KBM-7 (cell line): ENCODE measurements at regions not wholly inside any gene's neighbourhood (a gene's known extent, or its start where the extent isn't known, plus 50 kb on each side); places are given as distances from the start of the nearest gene placed in this dataset.

Source experiments
- DNase-seq: peaks from one replicate; pipeline ENCODE4 v3.0.0-alpha.2; 2015
- in situ Hi-C: fragments of 300-500 bp; cut with MboI; formaldehyde crosslinking; loops from 2 replicates; pipeline ENCODE4 v1.14.3; 2020; ENCODE audit warnings: low sequenced_read_pairs, low pct_unique_long_range_greater_than_20kb, mixed read lengths

- no peak for DNase-seq
- in situ Hi-C loops, result no loop called here
Measured at GRCh38 chr6:54991761-54992330, 145.3 kb downstream of the FAM83B start.

DNA sequence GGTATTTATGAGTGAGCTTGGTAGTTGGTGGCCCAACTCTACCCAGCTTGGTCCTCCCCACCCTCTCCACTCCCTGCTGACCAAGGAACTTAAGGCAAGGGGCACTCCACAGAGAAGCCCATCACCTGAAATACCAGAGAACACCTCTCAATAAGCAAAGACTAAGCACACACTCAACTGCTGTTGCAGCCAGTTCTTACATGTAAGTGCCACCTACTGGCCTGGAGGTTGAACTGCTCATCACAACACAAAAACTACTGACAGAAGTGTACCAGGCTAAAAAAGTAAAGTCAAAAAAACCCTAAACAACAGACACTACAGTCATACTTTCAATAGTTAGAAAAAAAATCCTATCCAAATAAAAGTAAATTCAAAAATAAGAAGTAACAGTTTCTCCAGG is 146.2 kb downstream of the FAM83B start:
- peak; percentile 16 for DNase-seq
- in situ Hi-C loops, result no loop called here

DNA sequence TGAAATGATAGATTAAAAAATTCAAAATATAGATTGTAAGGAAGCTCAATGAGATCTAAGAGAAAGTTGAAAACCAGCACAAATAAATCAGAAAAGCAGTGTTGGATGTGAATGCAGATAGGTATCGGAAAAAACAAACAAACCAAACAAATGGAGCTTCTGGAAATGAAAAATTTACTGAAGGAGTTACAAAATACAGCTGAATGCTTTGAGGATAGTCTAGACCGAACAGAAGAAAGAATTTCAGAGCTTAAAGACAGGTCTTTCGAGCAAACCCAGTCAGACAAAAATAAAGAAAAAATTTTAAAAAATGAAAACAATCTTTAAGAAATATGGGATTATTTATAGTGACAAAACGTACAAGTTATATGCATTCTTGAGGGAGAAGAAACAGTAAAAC is 146.7 kb downstream of the FAM83B start:
- DNase-seq, result no peak
- in situ Hi-C loops, result no loop called here

DNA sequence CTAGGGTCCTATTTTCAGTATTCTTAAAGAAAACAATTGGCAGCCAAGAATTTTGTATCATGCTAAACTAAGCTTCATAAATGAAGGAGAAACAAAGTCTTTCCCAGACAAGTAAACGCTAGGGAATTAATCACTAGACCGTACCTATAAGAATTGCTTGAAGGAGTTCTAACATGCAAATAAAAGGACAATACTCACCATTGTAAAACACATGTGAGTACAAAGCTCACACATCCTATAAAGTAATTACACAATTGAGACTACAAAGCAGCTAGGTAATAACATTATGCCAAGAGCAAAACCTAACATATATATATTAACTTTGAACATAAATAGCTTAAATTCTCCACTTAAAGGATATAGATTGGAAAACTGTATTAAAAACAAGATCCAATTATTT is 147.4 kb downstream of the FAM83B start:
- in situ Hi-C loops, result no loop called here
- no peak for DNase-seq

GRCh38 chr6:54998576-54998975 is 152.0 kb downstream of the FAM83B start:
- in situ Hi-C loops, result no loop called here
- DNase-seq, result no peak

DNA sequence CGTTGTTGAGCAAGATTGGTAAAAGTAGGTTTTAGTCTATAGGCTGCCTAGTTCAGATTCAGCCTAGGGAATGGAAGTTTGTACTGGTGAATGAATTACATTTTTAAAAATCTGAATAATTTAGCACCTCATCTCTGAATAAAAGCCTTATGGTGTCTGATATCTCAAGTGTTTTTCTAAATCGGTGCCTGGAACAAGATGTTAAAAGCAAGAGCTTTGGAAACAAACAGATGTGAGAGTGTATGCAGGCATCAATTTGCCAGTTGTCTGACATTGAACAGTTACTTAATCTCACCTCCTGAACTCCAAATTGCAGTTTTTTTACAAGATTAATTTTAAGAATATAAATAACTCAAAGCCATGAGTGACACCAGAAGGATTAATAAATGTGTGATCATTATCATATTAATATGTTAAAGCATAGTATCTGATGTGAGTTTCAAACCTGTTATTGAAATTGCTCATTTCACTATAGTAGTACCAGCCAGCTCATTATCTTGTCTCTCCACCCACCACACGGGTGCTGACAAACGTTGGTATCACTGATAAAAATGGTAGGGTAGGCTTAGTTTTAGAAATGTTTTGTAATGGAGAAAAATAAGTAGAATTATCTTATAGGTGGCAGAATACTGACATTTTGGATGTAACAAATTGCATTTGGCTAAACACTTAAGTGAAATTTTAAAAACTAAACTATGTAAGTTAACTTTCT is 157.3 kb downstream of the FAM83B start:
- no peak for DNase-seq
- in situ Hi-C loops, result no loop called here

GRCh38 chr6:55009131-55009530 is 162.6 kb downstream of the FAM83B start:
- DNase-seq, result no peak
- in situ Hi-C loops, result no loop called here

DNA sequence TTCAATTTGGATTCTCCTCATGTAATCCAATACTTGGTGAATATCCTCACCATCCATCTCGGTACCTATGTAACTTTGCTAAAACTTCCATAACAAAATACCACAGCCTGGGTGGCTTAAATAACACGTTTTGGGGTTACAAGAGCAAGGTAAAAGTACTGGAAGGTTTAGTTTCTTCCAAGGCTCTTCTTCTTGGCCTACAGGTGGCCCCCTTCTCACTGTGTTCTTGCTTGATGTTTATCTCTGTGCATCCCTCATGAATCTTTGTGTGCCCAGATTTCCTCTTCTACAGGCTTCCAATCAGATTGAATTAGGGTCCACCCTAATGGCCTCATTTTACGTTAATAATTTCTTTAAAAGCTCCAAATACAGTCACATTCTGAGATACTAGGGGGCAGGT is 163.3 kb upstream of the HCRTR2 start:
- in situ Hi-C loops, result no loop called here
- peak; percentile 12 for DNase-seq

DNA sequence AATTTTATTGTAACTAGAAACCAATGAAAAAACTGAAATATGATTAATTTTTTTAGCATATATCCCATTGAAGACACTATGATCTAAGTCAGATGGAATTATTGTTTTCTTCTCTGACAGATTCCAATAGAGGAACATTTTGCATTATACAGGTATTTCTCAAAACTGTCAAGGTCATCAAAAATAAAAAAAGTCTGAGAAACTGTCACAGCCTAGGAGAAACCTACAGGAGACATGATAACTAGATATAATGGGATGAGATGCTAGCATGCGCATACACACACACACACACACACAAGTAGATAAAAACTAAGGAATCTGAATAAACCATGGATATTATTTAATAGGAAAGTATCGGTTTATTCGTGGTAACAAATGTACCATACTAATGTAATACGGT is 161.9 kb upstream of the HCRTR2 start:
- DNase-seq, result no peak
- in situ Hi-C loops, result no loop called here

DNA sequence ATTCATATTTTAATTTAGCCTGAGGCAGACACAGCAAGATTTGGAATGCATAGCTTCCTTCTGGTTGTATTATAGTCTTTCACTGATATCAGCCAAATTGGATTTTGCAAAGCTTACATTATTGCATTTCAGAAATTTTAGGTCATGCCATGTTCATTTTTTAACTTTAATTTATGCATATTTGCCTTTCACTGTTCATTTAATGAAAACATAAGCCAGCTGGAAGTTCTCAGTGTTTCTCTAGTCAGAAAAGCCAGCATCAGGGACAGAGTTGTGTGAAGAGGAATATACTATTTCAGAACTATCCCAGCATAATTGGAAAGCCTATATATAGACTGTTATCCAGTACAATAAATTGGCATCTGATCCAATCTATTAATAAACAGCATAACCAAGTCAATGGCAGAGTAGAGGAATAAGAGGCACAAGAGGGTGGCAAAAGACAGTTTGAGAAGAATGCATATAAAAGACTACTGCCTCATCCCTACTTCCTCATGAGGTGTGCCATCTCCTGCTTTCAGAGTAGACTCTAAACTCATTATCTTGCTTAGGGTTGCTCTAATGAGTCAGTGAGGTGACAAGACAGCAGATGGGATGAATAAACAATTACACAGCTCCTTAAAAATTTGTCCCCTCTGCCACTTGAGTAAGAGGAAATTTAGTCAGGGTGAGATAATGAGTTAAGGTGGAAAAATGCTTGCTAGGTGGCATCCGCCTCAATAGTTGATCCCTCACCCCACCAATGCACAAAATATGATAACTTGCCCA is 159.8 kb upstream of the HCRTR2 start:
- in situ Hi-C loops, result no loop called here
- no peak for DNase-seq

DNA sequence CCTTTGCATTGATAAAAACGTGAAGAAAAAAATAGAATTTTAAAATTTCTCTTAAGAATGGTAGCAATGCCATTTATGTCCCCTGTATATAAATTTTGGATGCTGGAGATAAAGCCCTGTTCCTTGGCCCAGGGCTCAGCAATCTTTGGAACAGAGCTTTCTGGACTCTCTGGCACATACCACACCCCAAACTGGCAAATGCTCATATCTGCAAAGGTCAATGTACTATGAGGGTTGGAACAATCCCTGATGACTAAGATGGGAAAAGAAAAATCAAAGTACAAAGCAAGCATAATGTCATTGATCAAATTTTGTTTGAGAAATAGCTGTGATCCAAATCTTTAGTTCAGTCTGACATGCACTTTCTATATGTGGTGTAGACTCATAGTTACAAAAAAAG is 158.1 kb upstream of the HCRTR2 start:
- DNase-seq, result no peak
- in situ Hi-C loops, result no loop called here

DNA sequence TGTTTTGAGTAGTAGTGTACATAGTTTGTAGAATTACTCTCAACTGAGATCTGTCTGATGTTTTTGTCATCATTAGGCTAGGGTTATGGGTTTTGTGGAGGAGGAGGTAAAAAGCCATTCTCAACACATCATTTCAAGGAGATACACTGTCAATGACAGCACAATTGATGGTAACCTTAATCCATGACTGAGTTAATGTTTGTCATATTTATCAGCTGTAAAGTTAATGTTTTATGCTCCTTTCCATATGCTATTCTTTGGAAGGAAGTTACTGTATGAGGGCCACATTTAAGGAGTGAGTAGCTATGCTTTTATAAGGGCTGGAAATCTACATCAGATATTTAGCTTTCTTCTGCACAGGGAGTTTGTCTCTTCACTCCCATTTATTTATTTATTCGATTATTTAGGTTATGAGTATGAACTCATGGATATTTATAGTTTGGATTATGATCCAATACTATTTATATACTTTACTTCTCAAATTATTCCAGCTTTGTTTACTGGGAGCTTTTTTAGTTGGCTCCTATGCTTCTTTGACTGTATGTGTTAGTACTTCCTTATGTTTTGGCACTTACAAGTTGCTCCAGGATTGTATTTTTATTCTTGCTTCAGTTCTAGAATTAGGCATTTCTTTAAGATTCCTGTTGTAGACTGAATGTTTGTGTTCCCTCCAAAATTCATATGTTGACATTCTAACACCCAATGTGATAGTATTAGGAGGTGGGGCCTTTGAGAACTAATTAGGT is 156.6 kb upstream of the HCRTR2 start:
- in situ Hi-C loops, result no loop called here

DNA sequence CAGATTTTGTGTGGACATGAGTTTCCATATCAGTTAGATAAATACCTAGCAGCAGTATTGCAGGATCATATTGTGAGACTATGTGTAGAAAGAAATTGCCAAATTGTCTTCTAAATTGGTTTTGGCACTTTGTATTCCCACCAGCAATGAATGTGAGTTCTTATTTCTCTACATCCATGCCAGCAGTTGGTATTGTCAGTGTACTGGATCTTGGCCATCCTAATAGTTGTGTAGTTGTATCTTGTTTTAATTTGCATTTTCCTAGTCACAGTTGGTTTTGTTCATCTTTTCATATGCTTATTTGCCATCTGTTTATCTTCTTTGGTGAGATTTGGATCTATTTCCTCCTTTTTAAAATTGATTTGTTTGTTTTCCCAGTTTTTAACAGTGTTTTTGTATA is 154.7 kb upstream of the HCRTR2 start:
- in situ Hi-C loops, result no loop called here
- DNase-seq, result no peak

More for the DNA sequence above, 156.6 kb upstream of the HCRTR2 start:
- DNase-seq, result no peak

DNA sequence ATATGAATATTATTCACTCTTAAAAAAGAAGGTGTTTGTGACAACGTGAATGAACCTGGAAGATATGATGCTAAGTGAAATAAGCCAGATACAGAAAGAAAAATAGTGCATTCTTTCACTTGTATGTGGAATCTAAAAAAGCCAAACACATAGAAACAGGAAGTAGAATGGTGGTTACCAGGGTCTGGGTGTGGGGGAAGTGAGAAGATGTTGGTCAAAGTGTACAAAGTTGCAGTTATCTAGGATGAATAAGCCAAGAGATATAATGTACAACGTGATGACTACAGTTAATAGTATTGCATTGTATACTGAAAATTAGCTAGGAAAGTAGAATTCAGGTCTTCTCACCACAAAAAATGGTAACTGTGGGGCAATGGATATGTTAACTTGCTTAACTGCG is 151.1 kb upstream of the HCRTR2 start:
- DNase-seq, result peak; percentile 75
- in situ Hi-C loops, result no loop called here

DNA sequence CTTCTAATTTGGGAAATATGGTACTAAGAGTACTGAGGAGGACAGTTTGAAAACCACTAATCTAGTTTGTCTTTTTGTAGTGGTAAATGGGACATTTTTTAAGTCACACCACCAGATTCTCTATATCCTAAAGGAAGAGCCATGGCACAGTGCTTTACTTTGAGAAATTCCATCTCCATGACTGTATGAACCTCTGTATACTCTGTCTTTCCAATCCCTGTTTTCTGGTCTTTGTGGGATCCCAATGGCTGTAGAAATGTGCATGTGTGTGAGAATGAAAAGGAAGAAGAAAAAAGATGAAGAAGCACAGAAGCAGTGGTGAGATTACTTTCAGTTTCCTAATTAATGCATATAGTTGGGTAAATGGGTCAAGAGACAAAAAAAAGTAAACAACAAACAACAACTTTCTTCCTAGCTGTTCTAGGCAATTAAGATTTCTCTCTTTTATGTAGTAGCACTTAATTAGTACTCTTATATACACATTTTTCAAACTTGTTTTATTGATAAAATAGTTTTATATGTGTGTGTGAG is 141.2 kb upstream of the HCRTR2 start:
- no peak for DNase-seq
- in situ Hi-C loops, result no loop called here

DNA sequence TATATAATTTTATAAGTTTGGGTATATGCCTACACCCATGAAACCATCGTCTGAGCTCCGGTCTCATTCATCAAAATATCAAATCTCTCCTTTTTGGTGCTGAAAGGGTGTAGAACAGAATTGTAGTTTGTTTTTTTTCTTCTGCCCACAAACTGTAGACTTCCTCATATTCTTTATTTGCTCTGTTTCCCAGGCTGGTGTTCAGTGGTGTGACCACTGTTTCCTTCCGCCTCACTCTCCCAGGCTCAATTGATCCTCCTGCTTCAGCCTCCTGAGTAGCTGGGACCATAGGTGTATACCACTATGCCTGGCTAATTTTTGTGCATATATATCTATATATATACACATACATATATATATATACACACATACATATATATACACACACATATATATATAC is 139.6 kb upstream of the HCRTR2 start:
- DNase-seq, result peak; percentile 88
- in situ Hi-C loops, result no loop called here

GRCh38 chr6:55040102-55040848 is 134.0 kb upstream of the HCRTR2 start:
- in situ Hi-C loops, result no loop called here
- peak; percentile 41 for DNase-seq

DNA sequence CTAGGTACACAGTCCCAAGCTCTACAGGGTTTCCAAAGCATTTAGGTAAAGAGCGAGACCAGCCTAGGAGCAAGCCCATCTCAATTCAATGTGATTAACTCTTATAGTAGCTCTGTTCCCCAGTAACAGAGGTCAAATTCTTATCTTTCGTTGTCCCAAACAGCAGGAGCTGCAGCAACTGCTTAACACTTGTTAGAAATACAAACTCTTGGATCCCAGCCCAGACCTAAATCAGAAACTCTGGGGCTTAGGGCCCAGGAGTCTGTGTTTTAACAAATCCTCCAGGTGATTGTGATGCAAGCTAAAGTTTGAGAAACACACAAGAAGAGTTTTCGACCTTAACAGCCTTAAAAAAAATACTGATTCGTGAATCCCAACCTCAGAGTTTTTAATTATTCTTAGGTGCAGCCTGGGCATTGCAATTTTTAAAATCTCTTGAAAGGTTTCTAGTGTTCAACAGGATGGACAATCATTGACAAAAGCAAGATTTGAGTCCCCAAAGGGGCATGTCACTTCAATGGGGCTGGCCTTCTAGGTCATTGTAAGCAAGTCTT is 127.4 kb upstream of the HCRTR2 start:
- in situ Hi-C loops, result no loop called here
- DNase-seq, result no peak
